ENCODE measurements at regions not wholly inside any gene's neighbourhood (a gene's known extent, or its start where the extent isn't known, plus 50 kb on each side); places are given as distances from the start of the nearest gene placed in this dataset.
"Not testable (repeated sequence)": the region's sequence is repeated elsewhere in the genome, so short reads cannot be mapped to it uniquely, and the experiment has no call there.

GRCh38 chr2:16454621-16455020, 211.0 kb downstream of the CYRIA start:
- no peak for DNase-seq

GRCh38 chr2:16452123-16452522, 213.5 kb downstream of the CYRIA start:
- DNase-seq = no peak

GRCh38 chr2:16446706-16447105, 218.9 kb downstream of the CYRIA start:
- no peak for DNase-seq

- DNase-seq = no peak
Observed at GRCh38 chr2:16442971-16443370, 222.7 kb downstream of the CYRIA start.

GRCh38 chr2:16441431-16441830, 224.2 kb downstream of the CYRIA start:
- DNase-seq = no peak

- DNase-seq = no peak
Observed at GRCh38 chr2:16440898-16441297, 224.7 kb downstream of the CYRIA start.

- DNase-seq = no peak
Observed at GRCh38 chr2:16438613-16439321, 226.9 kb downstream of the CYRIA start.

GRCh38 chr2:16437189-16437588, 228.4 kb downstream of the CYRIA start:
- DNase-seq = no peak

GRCh38 chr2:16434393-16434792, 231.2 kb downstream of the CYRIA start:
- no peak for DNase-seq

GRCh38 chr2:16430846-16431245, 234.8 kb downstream of the CYRIA start:
- no peak for DNase-seq

- no peak for DNase-seq
Observed at GRCh38 chr2:16429431-16430145, 236.0 kb downstream of the CYRIA start.

GRCh38 chr2:16429002-16429401, 236.6 kb downstream of the CYRIA start:
- no peak for DNase-seq

GRCh38 chr2:16425462-16426336, 239.9 kb downstream of the CYRIA start:
- no peak for DNase-seq

GRCh38 chr2:16420421-16420820, 245.2 kb downstream of the CYRIA start:
- DNase-seq = no peak

GRCh38 chr2:16417726-16418125, 247.9 kb downstream of the CYRIA start:
- no peak for DNase-seq

- no peak for DNase-seq
Observed at GRCh38 chr2:16416651-16417050, 249.0 kb downstream of the CYRIA start.

- DNase-seq = not testable (repeated sequence)
Observed at GRCh38 chr2:16415861-16416260, 249.8 kb downstream of the CYRIA start.

- no peak for DNase-seq
Observed at GRCh38 chr2:16413947-16414346, 251.7 kb downstream of the CYRIA start.

- DNase-seq = no peak
Observed at GRCh38 chr2:16413285-16413684, 252.3 kb downstream of the CYRIA start.

GRCh38 chr2:16412321-16413030, 253.2 kb downstream of the CYRIA start:
- DNase-seq = no peak

- DNase-seq = no peak
Observed at GRCh38 chr2:16411788-16412187, 253.8 kb downstream of the CYRIA start.

GRCh38 chr2:16409849-16410248, 255.8 kb downstream of the CYRIA start:
- DNase-seq = no peak

GRCh38 chr2:16409006-16409390, 256.6 kb downstream of the CYRIA start:
- no peak for DNase-seq
